SU-DHL-6 (cell line): ENCODE measurements at regions not wholly inside any gene's neighbourhood (a gene's known extent, or its start where the extent isn't known, plus 50 kb on each side); places are given as distances from the start of the nearest gene placed in this dataset.

Experiments used
- H2AFZ ChIP-seq: fragments of 200-600 bp; sonication (generic); 2 replicates; pipeline ENCODE4 v1.6.1; 2014; ENCODE audit warnings: low read depth, mild to moderate bottlenecking, moderate library complexity, mixed read lengths, antibody characterized with exemption, low read length; ENCODE audit not compliant: severe bottlenecking
- H3F3A ChIP-seq: fragments of 200-600 bp; shearing (Covaris generic); 2 replicates; pipeline ENCODE4 v1.6.0; 2016; ENCODE audit warnings: antibody characterized with exemption, mild to moderate bottlenecking; ENCODE audit not compliant: insufficient read depth
- H3K27ac ChIP-seq: fragments of 200-600 bp; sonication (generic); 2 replicates; pipeline ENCODE4 v1.5.1; 2016; ENCODE audit warnings: low read depth, mild to moderate bottlenecking, low read length, moderate library complexity, mixed read lengths
- H3K27me3 ChIP-seq: fragments of 200-600 bp; sonication (generic), shearing (Covaris generic); 2 replicates; pipeline ENCODE4 v1.6.0; 2014; ENCODE audit warnings: mild to moderate bottlenecking, low read length
- H3K36me3 ChIP-seq: fragments of 200-600 bp; sonication (generic); 2 replicates; pipeline ENCODE4 v1.6.1; 2014; ENCODE audit warnings: mild to moderate bottlenecking, low read length, mixed read lengths
- H3K4me2 ChIP-seq: fragments of 300-600, 200-600 bp; shearing (Covaris generic), sonication (generic); 2 replicates; pipeline ENCODE4 v1.6.0; 2014; ENCODE audit warnings: low read length, low read depth, mild to moderate bottlenecking; ENCODE audit not compliant: poor library complexity, severe bottlenecking
- H3K4me3 ChIP-seq: fragments of 200-600 bp; sonication (generic); 2 replicates; pipeline ENCODE4 v1.5.1; 2014; ENCODE audit warnings: antibody characterized with exemption, low read length, mild to moderate bottlenecking, mixed read lengths; ENCODE audit not compliant: insufficient read depth, poor library complexity, severe bottlenecking
- H3K79me2 ChIP-seq: fragments of 200-600 bp; sonication (generic); 2 replicates; pipeline ENCODE4 v1.6.1; 2014; ENCODE audit warnings: mild to moderate bottlenecking, low read length, moderate library complexity; ENCODE audit not compliant: insufficient read depth
- H3K9ac ChIP-seq: fragments of 200-600 bp; sonication (generic); 2 replicates; pipeline ENCODE4 v1.7.0; 2014; ENCODE audit warnings: mild to moderate bottlenecking, low read length
- H3K9me2 ChIP-seq: fragments of 200-600 bp; sonication (generic); replicated peaks from 2 replicates; pipeline ENCODE4 v1.6.1; 2014; ENCODE audit warnings: low read length; ENCODE audit not compliant: insufficient read depth
- H3K9me3 ChIP-seq: fragments of 200-600 bp; sonication (generic); 2 replicates; pipeline ENCODE4 v1.6.1; 2014; ENCODE audit warnings: low read length, mixed read lengths; ENCODE audit not compliant: insufficient read depth
- H4K20me1 ChIP-seq: fragments of 200-600 bp; sonication (generic); 2 replicates; pipeline ENCODE4 v1.6.1; 2014; ENCODE audit warnings: low read depth, mild to moderate bottlenecking, antibody characterized with exemption, low read length, moderate library complexity, mixed read lengths
- EZH2phosphoT487 ChIP-seq: fragments of 200-600 bp; sonication (generic), shearing (Covaris generic); conservative IDR thresholded peaks from 2 replicates; pipeline ENCODE4 v1.6.1; 2018; ENCODE audit warnings: mild to moderate bottlenecking, antibody characterized with exemption, low read length, moderate library complexity, mixed read lengths
- TF ChIP-seq, protein P1 (sequence below): fragments of 200-600 bp; sonication (generic); IDR thresholded peaks from one replicate; pipeline ENCODE4 v1.5.1; 2017; ENCODE audit warnings: antibody characterized with exemption, mild to moderate bottlenecking, low read length, moderate library complexity; ENCODE audit not compliant: insufficient read depth, poor library complexity, severe bottlenecking

DNA sequence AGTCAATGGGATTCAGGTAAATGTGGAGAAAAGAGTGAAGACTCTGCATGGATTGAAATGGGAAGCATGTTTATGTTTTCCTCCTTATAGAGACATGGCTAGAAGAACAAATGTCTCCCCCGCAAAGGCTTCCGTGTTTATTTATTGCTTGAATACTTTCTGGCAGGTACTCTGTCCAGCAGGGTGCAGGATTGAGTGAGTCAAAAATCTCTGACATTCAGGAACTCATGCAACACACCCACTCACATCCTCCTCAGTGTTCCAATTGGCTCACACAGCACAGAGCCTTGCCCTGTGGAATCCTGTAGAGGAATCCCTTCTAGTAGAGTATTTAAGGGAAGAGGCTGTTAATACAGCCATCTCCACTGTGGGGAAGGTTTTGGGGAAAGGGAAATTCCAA is 290.3 kb upstream of the VWC2 start:
- Histone ChIP-seq H3K79me2 (no peaks in the 10 kb centered on the region), H3F3A (no peaks in the 10 kb centered on the region), H3K27me3 (no peaks in the 10 kb centered on the region), H3K4me2 (no peak overlapping the region), H3K36me3 (no peaks in the 10 kb centered on the region), H3K9ac (no peak overlapping the region), H4K20me1 (no peaks in the 10 kb centered on the region), H2AFZ (no peak overlapping the region), H3K27ac (no peak overlapping the region), H3K9me2 (no peaks in the 10 kb centered on the region), H3K4me3 (no peak overlapping the region), H3K9me3 (no peaks in the 10 kb centered on the region)
- TF ChIP-seq EZH2phosphoT487: no peak
- TF ChIP-seq, protein P1, sequence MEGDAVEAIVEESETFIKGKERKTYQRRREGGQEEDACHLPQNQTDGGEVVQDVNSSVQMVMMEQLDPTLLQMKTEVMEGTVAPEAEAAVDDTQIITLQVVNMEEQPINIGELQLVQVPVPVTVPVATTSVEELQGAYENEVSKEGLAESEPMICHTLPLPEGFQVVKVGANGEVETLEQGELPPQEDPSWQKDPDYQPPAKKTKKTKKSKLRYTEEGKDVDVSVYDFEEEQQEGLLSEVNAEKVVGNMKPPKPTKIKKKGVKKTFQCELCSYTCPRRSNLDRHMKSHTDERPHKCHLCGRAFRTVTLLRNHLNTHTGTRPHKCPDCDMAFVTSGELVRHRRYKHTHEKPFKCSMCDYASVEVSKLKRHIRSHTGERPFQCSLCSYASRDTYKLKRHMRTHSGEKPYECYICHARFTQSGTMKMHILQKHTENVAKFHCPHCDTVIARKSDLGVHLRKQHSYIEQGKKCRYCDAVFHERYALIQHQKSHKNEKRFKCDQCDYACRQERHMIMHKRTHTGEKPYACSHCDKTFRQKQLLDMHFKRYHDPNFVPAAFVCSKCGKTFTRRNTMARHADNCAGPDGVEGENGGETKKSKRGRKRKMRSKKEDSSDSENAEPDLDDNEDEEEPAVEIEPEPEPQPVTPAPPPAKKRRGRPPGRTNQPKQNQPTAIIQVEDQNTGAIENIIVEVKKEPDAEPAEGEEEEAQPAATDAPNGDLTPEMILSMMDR: peak; percentile 12

DNA sequence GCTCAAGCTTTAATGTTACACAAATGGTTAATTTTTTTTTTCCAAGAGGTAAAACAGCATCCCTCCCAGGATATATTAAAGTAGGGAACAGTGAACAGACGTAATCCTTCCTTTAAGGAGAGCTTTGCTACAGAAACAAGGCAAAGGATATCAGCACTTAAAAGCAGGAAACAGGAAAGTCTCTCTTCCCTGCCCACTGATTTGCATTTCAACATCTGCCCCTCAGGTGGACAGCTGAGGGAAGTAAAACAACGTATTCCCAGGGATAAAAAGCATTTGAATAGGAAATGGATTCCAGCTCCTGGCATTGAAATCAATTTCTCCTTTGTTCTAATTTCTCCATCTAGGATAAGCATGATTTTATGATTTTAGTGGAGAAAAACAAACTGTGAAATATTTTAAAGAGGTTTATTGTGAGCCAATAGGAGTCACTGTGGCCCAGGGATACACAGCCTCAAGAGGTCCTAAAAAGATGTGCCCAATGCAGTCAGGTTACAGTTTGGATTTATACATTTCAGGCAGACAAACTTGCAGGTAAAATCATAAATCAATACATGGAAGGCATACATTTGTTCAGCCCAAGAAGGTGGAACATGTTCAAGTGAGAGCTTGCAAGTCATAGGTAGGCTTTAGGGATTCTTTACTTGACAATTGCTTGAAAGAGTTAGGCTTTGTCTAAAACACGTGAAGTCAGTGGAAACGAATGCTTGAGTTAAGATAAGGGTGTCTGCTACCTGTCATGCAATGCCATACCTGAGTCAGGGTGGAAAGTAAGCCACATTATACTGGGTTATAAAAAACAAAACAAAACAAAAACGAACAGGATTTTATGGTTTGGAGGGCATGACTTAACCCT is 286.2 kb upstream of the VWC2 start:
- Histone ChIP-seq H4K20me1 (no peaks in the 10 kb centered on the region), H3K36me3 (no peaks in the 10 kb centered on the region; the same call in 1 of the 2 replicates), H3F3A (no peaks in the 10 kb centered on the region), H3K9ac (no peak overlapping the region), H2AFZ (no peak overlapping the region), H3K9me2 (no peaks in the 10 kb centered on the region), H3K4me2 (no peak overlapping the region), H3K27ac (no peak overlapping the region), H3K27me3 (no peaks in the 10 kb centered on the region), H3K4me3 (no peak overlapping the region), H3K79me2 (no peaks in the 10 kb centered on the region), H3K9me3 (no peaks in the 10 kb centered on the region)
- TF ChIP-seq, protein P1: no peak
- TF ChIP-seq EZH2phosphoT487: no peak

DNA sequence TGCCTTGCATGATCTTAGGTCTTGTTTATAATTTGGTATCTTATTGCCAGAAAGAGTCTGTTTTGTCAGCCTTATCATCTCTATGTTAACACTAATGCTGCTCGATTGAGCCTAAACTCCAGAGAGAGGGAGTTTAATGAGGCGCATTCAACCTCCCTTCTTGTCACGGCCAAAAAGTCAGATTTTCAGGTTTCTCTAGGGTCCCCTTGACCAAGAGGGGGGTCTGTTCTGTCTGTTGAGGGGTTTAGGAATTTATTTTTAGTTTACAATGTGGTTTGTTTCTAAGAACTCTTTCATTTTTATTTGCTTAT is 285.7 kb upstream of the VWC2 start:
- Histone ChIP-seq H3K4me2 (no peak overlapping the region), H3F3A (no peaks in the 10 kb centered on the region), H3K79me2 (no peaks in the 10 kb centered on the region), H3K36me3 (no peaks in the 10 kb centered on the region; the same call in 1 of the 2 replicates), H3K9me2 (no peaks in the 10 kb centered on the region), H3K9me3 (no peaks in the 10 kb centered on the region), H3K4me3 (no peak overlapping the region), H3K27ac (no peak overlapping the region), H4K20me1 (no peaks in the 10 kb centered on the region), H2AFZ (no peak overlapping the region), H3K9ac (no peak overlapping the region), H3K27me3 (no peaks in the 10 kb centered on the region)
- no peak for TF ChIP-seq EZH2phosphoT487
- TF ChIP-seq, protein P1: no peak
